H1 (cell line): ENCODE measurements at regions not wholly inside any gene's neighbourhood (a gene's known extent, or its start where the extent isn't known, plus 50 kb on each side); places are given as distances from the start of the nearest gene placed in this dataset.

Experiments used
- CTCF ChIA-PET: fragments of 300-600 bp; sonication (Branson Sonifier 250); formaldehyde crosslinking; loops from one replicate; lab custom pipeline; 2021; ENCODE audit not compliant: partially characterized antibody; lab: Charles Lee
- POLR2A ChIA-PET: fragments of 300-600 bp; sonication (Branson Sonifier 250); formaldehyde crosslinking; loops from one replicate; lab custom pipeline; 2021; ENCODE audit warnings: inconsistent platforms; ENCODE audit not compliant: partially characterized antibody; lab: Charles Lee
- DNase-seq, 2 experiments: peaks; one replicate each; pipeline versions ENCODE4 v3.0.0 to v3.0.0-alpha.2; 2010 to 2022; ENCODE audit warnings: low spot score in 2 of 2, low read depth in 1 of 2, mixed read lengths in 1 of 2
- FAIRE-seq: peaks from 2 replicates; lab custom pipeline; 2011; peaks lifted over from hg19 to GRCh38; lab: Jason Lieb, UNC
- H2AFZ ChIP-seq: 2 replicates; pipeline ENCODE4 v1.8.1; 2012; ENCODE audit warnings: low read length, inconsistent platforms
- H2AK5ac ChIP-seq: 2 replicates; pipeline ENCODE4 v1.6.1; 2013; ENCODE audit warnings: low read depth, low read length
- H2BK120ac ChIP-seq: replicated peaks from 2 replicates; pipeline ENCODE3; 2013; ENCODE audit warnings: low read depth, low read length, inconsistent platforms
- H2BK12ac ChIP-seq: 2 replicates; pipeline ENCODE4 v1.6.1; 2013; ENCODE audit warnings: low read depth, low read length
- H2BK15ac ChIP-seq: 2 replicates; pipeline ENCODE4 v1.6.1; 2013; ENCODE audit warnings: low read length
- H2BK20ac ChIP-seq: 2 replicates; pipeline ENCODE4 v1.6.1; 2013; ENCODE audit warnings: low read length
- H2BK5ac ChIP-seq: 2 replicates; pipeline ENCODE4 v1.6.1; 2013; ENCODE audit warnings: low read depth, low read length
- H3K14ac ChIP-seq: 2 replicates; pipeline ENCODE4 v1.6.1; 2013; ENCODE audit warnings: inconsistent platforms; ENCODE audit not compliant: insufficient read length
- H3K18ac ChIP-seq: 2 replicates; pipeline ENCODE4 v1.6.1; 2013; ENCODE audit warnings: low read length; ENCODE audit errors: extremely low read depth
- H3K23ac ChIP-seq: 2 replicates; pipeline ENCODE4 v1.6.1; 2013; ENCODE audit warnings: inconsistent platforms; ENCODE audit not compliant: insufficient read length
- H3K23me2 ChIP-seq: 2 replicates; pipeline ENCODE4 v1.6.1; 2013; ENCODE audit warnings: low read depth, low read length
- H3K27ac ChIP-seq: 2 replicates; pipeline ENCODE4 v1.6.1; 2011; ENCODE audit warnings: low read depth, low read length, inconsistent platforms
- H3K27me3 ChIP-seq, 4 experiments: replicated peaks in 1 of 4; 1 replicate in 1 of 4; 2 replicates in 3 of 4; pipeline versions ENCODE4 v1.6.1 to v1.8.1; 2011 to 2013; ENCODE audit warnings: low read length in 3 of 4, mild to moderate bottlenecking in 3 of 4, inconsistent platforms in 2 of 4, mixed read lengths in 2 of 4, moderate library complexity in 1 of 4; ENCODE audit not compliant: control insufficient read depth in 3 of 4, insufficient read depth in 3 of 4; ENCODE audit errors: extremely low read depth in 1 of 4
- H3K36me3 ChIP-seq, 4 experiments: 2 replicates each; pipeline versions ENCODE4 v1.6.1 to v1.8.1; 2011 to 2013; ENCODE audit warnings: mild to moderate bottlenecking in 4 of 4, low read length in 3 of 4, moderate library complexity in 2 of 4, control low read depth in 1 of 4, inconsistent platforms in 1 of 4; ENCODE audit not compliant: insufficient read depth in 4 of 4, control insufficient read depth in 2 of 4
- H3K4ac ChIP-seq: replicated peaks from 2 replicates; pipeline ENCODE3; 2013; ENCODE audit warnings: low read length, low read depth, mixed read lengths, inconsistent platforms; ENCODE audit not compliant: insufficient read length
- H3K4me1 ChIP-seq, 4 experiments: replicated peaks in 1 of 4; 1 replicate in 1 of 4; 2 replicates in 3 of 4; pipeline versions ENCODE4 v1.6.1 to v1.8.1; 2011 to 2013; ENCODE audit warnings: low read length in 3 of 4, inconsistent platforms in 2 of 4, mixed read lengths in 1 of 4; ENCODE audit not compliant: insufficient read depth in 4 of 4, control insufficient read depth in 3 of 4
- H3K4me2 ChIP-seq, 2 experiments: 2 replicates each; pipeline versions ENCODE4 v1.6.1 to v1.8.1; 2011 to 2013; ENCODE audit warnings: low read depth in 2 of 2, low read length in 2 of 2, control low read depth in 1 of 2, inconsistent platforms in 1 of 2, mild to moderate bottlenecking in 1 of 2; ENCODE audit not compliant: insufficient read depth in 1 of 2
- H3K4me3 ChIP-seq, 4 experiments: fragments of 200-600, 300-600 bp in 1 of 4; sonication (generic), shearing (Covaris generic), sonication (Bioruptor Twin) in 1 of 4; 2 replicates each; pipeline versions ENCODE4 v1.5.1 to v1.8.1; 2011 to 2016; ENCODE audit warnings: low read length in 4 of 4, low read depth in 3 of 4, control low read depth in 2 of 4, inconsistent platforms in 2 of 4, mild to moderate bottlenecking in 2 of 4, mixed read lengths in 1 of 4, moderate library complexity in 1 of 4; ENCODE audit not compliant: insufficient read depth in 2 of 4; ENCODE audit errors: extremely low read depth in 1 of 4
- H3K56ac ChIP-seq: replicated peaks from 2 replicates; pipeline ENCODE3; 2013; ENCODE audit warnings: low read depth, mild to moderate bottlenecking, mixed read lengths, low read length, inconsistent platforms; ENCODE audit not compliant: insufficient read length
- H3K79me1 ChIP-seq: 2 replicates; pipeline ENCODE4 v1.6.1; 2013; ENCODE audit warnings: low read depth, low read length, control low read depth
- H3K79me2 ChIP-seq, 2 experiments: 2 replicates each; pipeline versions ENCODE4 v1.6.1 to v1.8.1; 2012 to 2013; ENCODE audit warnings: low read length in 2 of 2, mild to moderate bottlenecking in 2 of 2, inconsistent platforms in 1 of 2; ENCODE audit not compliant: insufficient read depth in 2 of 2, control insufficient read depth in 1 of 2
- H3K9ac ChIP-seq, 4 experiments: replicated peaks in 1 of 4; 1 replicate in 1 of 4; 2 replicates in 3 of 4; pipeline versions ENCODE4 v1.6.1 to v1.8.1; 2011 to 2013; ENCODE audit warnings: low read depth in 3 of 4, low read length in 3 of 4, control low read depth in 2 of 4, mild to moderate bottlenecking in 2 of 4, moderate library complexity in 2 of 4, inconsistent platforms in 1 of 4; ENCODE audit errors: extremely low read depth in 1 of 4
- H3K9me3 ChIP-seq, 2 experiments: 2 replicates each; pipeline versions ENCODE4 v1.6.1 to v1.8.1; 2012 to 2013; ENCODE audit warnings: mild to moderate bottlenecking in 2 of 2, moderate library complexity in 2 of 2, control low read depth in 1 of 2, inconsistent platforms in 1 of 2, low read depth in 1 of 2, low read length in 1 of 2, mixed read lengths in 1 of 2; ENCODE audit not compliant: insufficient read depth in 2 of 2
- H4K20me1 ChIP-seq, 2 experiments: replicated peaks in 1 of 2; 2 replicates each; pipeline versions ENCODE3 to v1.8.1; 2011 to 2013; ENCODE audit warnings: inconsistent platforms in 2 of 2, low read length in 2 of 2, mild to moderate bottlenecking in 1 of 2; ENCODE audit not compliant: insufficient read depth in 2 of 2, control insufficient read depth in 1 of 2
- H4K5ac ChIP-seq: 2 replicates; pipeline ENCODE4 v1.6.1; 2013; ENCODE audit warnings: low read length, low read depth, mixed read lengths, inconsistent platforms; ENCODE audit not compliant: insufficient read length
- H4K8ac ChIP-seq: 2 replicates; pipeline ENCODE4 v1.8.0; 2013; ENCODE audit warnings: mild to moderate bottlenecking, moderate library complexity, low read length, inconsistent platforms; ENCODE audit not compliant: insufficient read depth; ENCODE audit errors: extremely low read depth
- H4K91ac ChIP-seq: replicated peaks from 2 replicates; pipeline ENCODE3; 2013; ENCODE audit warnings: low read length, mixed read lengths, inconsistent platforms; ENCODE audit not compliant: insufficient read length
- CEBPB ChIP-seq: IDR thresholded peaks from 2 replicates; pipeline ENCODE4 v1.6.1; 2012; ENCODE audit warnings: low read depth, low read length
- RBBP5 ChIP-seq: IDR thresholded peaks from 2 replicates; pipeline ENCODE4 v1.7.1; 2012; ENCODE audit warnings: low read depth, mild to moderate bottlenecking, inconsistent platforms, low read length, moderate library complexity, borderline replicate concordance
- RXRA ChIP-seq: IDR thresholded peaks from 2 replicates; pipeline ENCODE4 v1.6.1; 2011; ENCODE audit warnings: low read depth, mild to moderate bottlenecking, low read length, moderate library complexity; ENCODE audit not compliant: insufficient read depth
- WGBS, 2 experiments: shearing (Covaris generic) in 1 of 2; methylation state at CpG; one replicate each; pipeline versions ENCODE4 v1.1.6 to v1.1.7; 2013 to 2015; ENCODE audit warnings: low lambda C conversion rate in 2 of 2, mixed read lengths in 2 of 2, inconsistent platforms in 1 of 2, low coverage in 1 of 2, missing lambda C conversion rate in 1 of 2; ENCODE audit not compliant: insufficient replicate concordance in 2 of 2, insufficient coverage in 1 of 2, insufficient read length in 1 of 2; ENCODE audit errors: extremely low coverage in 1 of 2, missing lambda C conversion rate in 1 of 2; 5-methylcytosine and 5-hydroxymethylcytosine counted together

- Histone ChIP-seq H2AFZ (no peak overlapping the region), H4K20me1 (no peaks in the 10 kb centered on the region), H3K18ac (no peak overlapping the region), H3K4ac (no peak overlapping the region), H3K36me3 (no peaks in the 10 kb centered on the region), H2BK20ac (no peak overlapping the region), H2BK15ac (no peak overlapping the region), H3K4me2 (no peak overlapping the region), H3K27me3 (no peaks in the 10 kb centered on the region; a peak in 1 of 7 replicates), H2BK12ac (no peak overlapping the region), H3K79me1 (no peaks in the 10 kb centered on the region), H3K23me2 (no peaks in the 10 kb centered on the region; the same call in 1 of the 2 replicates), H3K56ac (no peak overlapping the region), H4K91ac (no peak overlapping the region), H3K27ac (no peak overlapping the region), H3K9ac (no peak overlapping the region), H3K79me2 (no peaks in the 10 kb centered on the region), H2AK5ac (no peak overlapping the region), H2BK5ac (no peak overlapping the region), H3K9me3 (peaks cover 0 to 2% of the 10 kb centered on the region in 2 experiments; a peak in 1 of 4 replicates), H4K8ac (no peak overlapping the region), H3K4me3 (no peak overlapping the region), H3K4me1 (no peaks in the 10 kb centered on the region), H3K23ac (no peak overlapping the region), H4K5ac (no peak overlapping the region), H2BK120ac (no peak overlapping the region), H3K14ac (no peak overlapping the region)
- POLR2A ChIA-PET: no interaction called here
- FAIRE-seq (no peak), DNase-seq (no peak)
- TF ChIP-seq RXRA (no peak), CEBPB (no peak), RBBP5 (no peak)
- 91% methylated on average over 5 of the region's 5 CpGs; no CpG with 5 or more reads in 1 of the 2 experiments for WGBS, 2 experiments
- CTCF ChIA-PET: no interaction called here
Observed at GRCh38 chr2:180829261-180829660, 151.1 kb upstream of the UBE2E3 start.
